Type B pancreatic cell (in vitro differentiated cells): ENCODE measurements at regions not wholly inside any gene's neighbourhood (a gene's known extent, or its start where the extent isn't known, plus 50 kb on each side); places are given as distances from the start of the nearest gene placed in this dataset.

Experiments
- DNase-seq: peaks from one replicate; pipeline ENCODE4 v3.0.0; 2021; ENCODE audit warnings: mixed read lengths; ENCODE audit not compliant: unreplicated experiment; ENCODE audit errors: extremely low spot score
- H3K27ac Mint-ChIP-seq: 2 replicates; pipeline ENCODE4 v1.8.0; 2021; ENCODE audit warnings: mild to moderate bottlenecking, mixed read lengths
- H3K27me3 Mint-ChIP-seq: 2 replicates; pipeline ENCODE4 v1.8.0; 2021; ENCODE audit warnings: mixed read lengths
- H3K36me3 Mint-ChIP-seq: 2 replicates; pipeline ENCODE4 v1.8.0; 2021; ENCODE audit warnings: mixed read lengths
- H3K4me1 Mint-ChIP-seq: one replicate; pipeline ENCODE4 v1.8.0; 2021; ENCODE audit warnings: mixed read lengths; ENCODE audit not compliant: unreplicated experiment
- H3K4me3 Mint-ChIP-seq: 2 replicates; pipeline ENCODE4 v1.8.0; 2021; ENCODE audit warnings: mild to moderate bottlenecking, mixed read lengths
- H3K9me3 Mint-ChIP-seq: 2 replicates; pipeline ENCODE4 v1.8.0; 2021; ENCODE audit warnings: mixed read lengths
- CTCF ChIP-seq: fragments of 200-600 bp; sonication (generic); conservative IDR thresholded peaks from 2 replicates; pipeline ENCODE4 v1.5.0; 2021; ENCODE audit warnings: antibody characterized with exemption, mild to moderate bottlenecking

- TF ChIP-seq CTCF: no peak
- no peaks in the 10 kb centered on the region for H3K4me1 Mint-ChIP-seq
- no peak overlapping the region for H3K27ac Mint-ChIP-seq
- H3K36me3 Mint-ChIP-seq: no peaks in the 10 kb centered on the region
- H3K9me3 Mint-ChIP-seq: no peaks in the 10 kb centered on the region
- no peaks in the 10 kb centered on the region for H3K27me3 Mint-ChIP-seq
- no peak overlapping the region for H3K4me3 Mint-ChIP-seq
- DNase-seq: no peak
Measured at GRCh38 chr3:147795418-147795817, 386.3 kb downstream of the ZIC1 start.

- no peaks in the 10 kb centered on the region for H3K27me3 Mint-ChIP-seq
- H3K9me3 Mint-ChIP-seq: no peaks in the 10 kb centered on the region
- no peak for DNase-seq
- no peaks in the 10 kb centered on the region for H3K4me1 Mint-ChIP-seq
- no peak for TF ChIP-seq CTCF
- H3K27ac Mint-ChIP-seq: no peak overlapping the region
- no peak overlapping the region for H3K4me3 Mint-ChIP-seq
- H3K36me3 Mint-ChIP-seq: no peaks in the 10 kb centered on the region
Measured at GRCh38 chr3:147797095-147797494, 387.9 kb downstream of the ZIC1 start.

GRCh38 chr3:147799601-147800000, 390.4 kb downstream of the ZIC1 start:
- TF ChIP-seq CTCF: no peak
- Mint-ChIP-seq H3K27ac (no peak overlapping the region), H3K27me3 (no peaks in the 10 kb centered on the region), H3K4me3 (no peak overlapping the region), H3K4me1 (no peaks in the 10 kb centered on the region), H3K9me3 (no peaks in the 10 kb centered on the region), H3K36me3 (no peaks in the 10 kb centered on the region)
- no peak for DNase-seq

GRCh38 chr3:147807776-147808175, 398.6 kb downstream of the ZIC1 start:
- DNase-seq: no peak
- H3K4me1 Mint-ChIP-seq: no peaks in the 10 kb centered on the region
- H3K4me3 Mint-ChIP-seq: no peak overlapping the region
- H3K9me3 Mint-ChIP-seq: no peaks in the 10 kb centered on the region
- H3K36me3 Mint-ChIP-seq: no peaks in the 10 kb centered on the region
- no peaks in the 10 kb centered on the region for H3K27me3 Mint-ChIP-seq
- H3K27ac Mint-ChIP-seq: no peak overlapping the region
- no peak for TF ChIP-seq CTCF

- Mint-ChIP-seq H3K27ac (no peak overlapping the region), H3K36me3 (no peaks in the 10 kb centered on the region), H3K4me1 (no peaks in the 10 kb centered on the region), H3K9me3 (no peaks in the 10 kb centered on the region), H3K27me3 (no peaks in the 10 kb centered on the region), H3K4me3 (no peak overlapping the region)
- DNase-seq: no peak
- no peak for TF ChIP-seq CTCF
Measured at GRCh38 chr3:147809206-147809605, 400.0 kb downstream of the ZIC1 start.
